ENCODE measurements at regions not wholly inside any gene's neighbourhood (a gene's known extent, or its start where the extent isn't known, plus 50 kb on each side); places are given as distances from the start of the nearest gene placed in this dataset.

DNA sequence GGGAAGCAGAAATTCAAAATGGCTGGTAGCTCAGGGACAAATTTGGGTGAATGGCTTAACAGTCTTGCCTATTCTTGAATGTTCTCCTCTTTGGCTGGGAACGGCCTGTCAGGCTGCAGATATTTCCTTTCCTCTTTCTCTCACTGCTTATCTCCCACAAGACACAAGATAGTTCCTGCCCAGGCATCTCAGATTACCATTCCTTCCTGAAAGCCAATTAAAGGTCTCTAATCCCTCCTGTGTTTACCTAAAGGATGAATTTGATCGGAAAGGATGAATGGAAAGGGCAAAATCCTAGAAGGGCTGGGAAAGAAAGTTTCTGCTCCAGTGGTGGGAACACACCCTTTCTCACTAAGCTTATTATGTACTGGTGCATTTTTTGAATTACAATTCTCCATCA is 95.9 kb upstream of the JAG1 start:
- TF ChIP-seq, protein P1, sequence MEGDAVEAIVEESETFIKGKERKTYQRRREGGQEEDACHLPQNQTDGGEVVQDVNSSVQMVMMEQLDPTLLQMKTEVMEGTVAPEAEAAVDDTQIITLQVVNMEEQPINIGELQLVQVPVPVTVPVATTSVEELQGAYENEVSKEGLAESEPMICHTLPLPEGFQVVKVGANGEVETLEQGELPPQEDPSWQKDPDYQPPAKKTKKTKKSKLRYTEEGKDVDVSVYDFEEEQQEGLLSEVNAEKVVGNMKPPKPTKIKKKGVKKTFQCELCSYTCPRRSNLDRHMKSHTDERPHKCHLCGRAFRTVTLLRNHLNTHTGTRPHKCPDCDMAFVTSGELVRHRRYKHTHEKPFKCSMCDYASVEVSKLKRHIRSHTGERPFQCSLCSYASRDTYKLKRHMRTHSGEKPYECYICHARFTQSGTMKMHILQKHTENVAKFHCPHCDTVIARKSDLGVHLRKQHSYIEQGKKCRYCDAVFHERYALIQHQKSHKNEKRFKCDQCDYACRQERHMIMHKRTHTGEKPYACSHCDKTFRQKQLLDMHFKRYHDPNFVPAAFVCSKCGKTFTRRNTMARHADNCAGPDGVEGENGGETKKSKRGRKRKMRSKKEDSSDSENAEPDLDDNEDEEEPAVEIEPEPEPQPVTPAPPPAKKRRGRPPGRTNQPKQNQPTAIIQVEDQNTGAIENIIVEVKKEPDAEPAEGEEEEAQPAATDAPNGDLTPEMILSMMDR (conservative IDR thresholded peaks at IDR 0.05; ENCODE audit: low read depth, low read length), result no peak
- DNase-seq (ENCODE audit: low read depth), result peak; percentile 57
- no peak overlapping the region for H3K4me3 ChIP-seq (ENCODE audit: low read length)

DNA sequence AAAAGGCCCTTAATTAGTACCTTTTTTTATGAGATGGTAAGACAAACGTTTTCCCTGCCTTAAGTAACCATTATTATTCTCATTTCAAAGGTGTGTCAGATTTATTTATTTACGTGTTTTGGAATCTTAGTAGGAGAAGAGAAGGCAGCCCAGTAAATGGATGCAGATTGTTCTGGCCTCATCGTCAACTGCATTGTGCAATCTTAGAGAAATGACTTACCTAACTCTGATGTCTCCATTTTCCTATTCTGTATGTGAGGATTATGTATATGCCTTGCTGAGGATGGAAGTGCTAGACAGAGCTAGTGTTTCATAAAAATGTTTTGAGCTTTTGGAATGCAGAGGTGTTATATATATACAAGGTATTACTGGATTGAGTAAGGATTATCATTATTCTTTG is 97.0 kb upstream of the JAG1 start:
- no peak for DNase-seq (ENCODE audit: low read depth)
- H3K4me3 ChIP-seq (ENCODE audit: low read length), result no peak overlapping the region
- TF ChIP-seq, protein P1 (conservative IDR thresholded peaks at IDR 0.05; ENCODE audit: low read depth, low read length), result no peak

DNA sequence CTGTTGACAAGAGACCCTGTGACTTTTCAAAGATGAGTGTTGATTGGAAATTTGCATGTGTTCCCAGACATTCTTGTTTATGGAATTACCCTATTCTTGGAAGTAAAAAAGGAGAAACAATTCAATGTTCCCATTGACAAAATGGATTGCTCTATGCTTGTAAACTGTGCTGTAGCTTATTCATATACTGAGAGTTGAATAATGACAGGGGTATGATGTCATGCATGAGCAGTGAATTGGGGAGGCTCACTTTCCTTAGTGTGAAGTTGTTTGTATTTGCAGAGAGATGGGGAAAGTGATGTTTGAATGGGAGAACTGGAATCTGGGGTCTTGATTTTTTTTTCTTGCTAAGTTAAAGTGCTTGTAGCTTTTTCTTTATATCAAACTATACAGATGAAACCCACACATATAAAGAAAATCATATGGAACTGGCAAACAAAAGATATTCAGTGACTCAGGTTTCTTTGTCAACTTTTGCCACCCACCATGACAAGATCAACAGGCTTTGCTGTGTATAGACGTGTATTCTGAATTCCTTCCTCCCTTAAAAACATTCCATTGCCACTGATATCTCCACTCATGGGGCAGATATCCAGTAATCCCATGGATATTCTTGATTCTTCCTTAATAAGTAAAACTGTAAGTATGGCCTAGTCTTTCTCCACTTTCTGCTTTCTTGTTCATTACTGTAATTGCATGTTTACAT is 97.8 kb upstream of the JAG1 start:
- TF ChIP-seq, protein P1 (conservative IDR thresholded peaks at IDR 0.05; ENCODE audit: low read depth, low read length), result no peak
- no peak overlapping the region for H3K4me3 ChIP-seq (ENCODE audit: low read length)
- DNase-seq (ENCODE audit: low read depth), result no peak

DNA sequence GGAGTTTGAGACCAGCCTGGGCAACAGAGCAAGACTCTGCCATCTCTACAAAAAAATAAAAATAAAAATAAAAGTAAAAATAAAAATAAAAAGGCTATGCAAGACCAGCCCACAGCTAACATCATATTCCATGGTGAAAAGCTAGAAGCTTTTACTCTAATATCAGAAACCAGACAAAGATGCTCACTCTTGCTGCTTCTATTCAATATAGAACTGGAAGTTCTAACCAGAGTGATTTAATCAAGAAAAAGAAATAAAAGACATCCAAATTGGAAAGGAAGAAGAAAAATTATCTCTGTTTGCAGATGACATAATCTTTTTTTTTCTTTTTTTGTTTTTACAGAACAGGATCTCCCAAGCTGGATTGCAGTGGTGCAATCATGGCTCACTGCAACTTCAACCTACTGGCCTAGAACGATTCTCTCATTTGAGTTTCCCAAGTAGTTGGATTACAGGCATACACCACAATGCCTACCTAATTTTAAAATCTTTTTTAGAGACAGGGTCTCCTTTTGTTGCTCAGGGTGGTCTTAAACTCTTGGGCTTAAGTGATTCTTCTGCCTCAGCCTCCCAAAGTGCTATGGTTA is 100.7 kb upstream of the JAG1 start:
- TF ChIP-seq, protein P1 (conservative IDR thresholded peaks at IDR 0.05; ENCODE audit: low read depth, low read length), result no peak
- no peak for DNase-seq (ENCODE audit: low read depth)
- H3K4me3 ChIP-seq (ENCODE audit: low read length), result no peak overlapping the region

DNA sequence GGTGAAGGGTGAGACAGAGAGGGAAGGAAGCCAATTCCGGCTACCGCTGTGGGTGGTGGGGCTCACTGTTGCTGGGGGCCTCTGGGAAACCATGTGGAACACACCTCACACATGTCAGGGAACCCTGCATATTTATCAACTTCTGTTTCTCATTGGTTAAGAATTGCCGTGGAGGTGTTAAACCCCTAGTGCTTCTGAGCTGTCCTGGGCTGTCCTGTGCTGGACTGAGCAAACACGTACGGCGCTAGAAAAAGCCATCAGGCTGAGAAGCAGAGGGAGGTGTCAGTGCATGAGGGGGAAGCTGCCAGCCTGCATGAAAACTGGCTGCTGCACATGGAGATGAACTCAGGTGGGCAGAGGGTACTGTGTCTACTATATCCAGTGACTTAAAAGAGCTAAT is 103.9 kb upstream of the JAG1 start:
- DNase-seq (ENCODE audit: low read depth), result no peak
- no peak overlapping the region for H3K4me3 ChIP-seq (ENCODE audit: low read length)
- TF ChIP-seq, protein P1 (conservative IDR thresholded peaks at IDR 0.05; ENCODE audit: low read depth, low read length), result no peak

DNA sequence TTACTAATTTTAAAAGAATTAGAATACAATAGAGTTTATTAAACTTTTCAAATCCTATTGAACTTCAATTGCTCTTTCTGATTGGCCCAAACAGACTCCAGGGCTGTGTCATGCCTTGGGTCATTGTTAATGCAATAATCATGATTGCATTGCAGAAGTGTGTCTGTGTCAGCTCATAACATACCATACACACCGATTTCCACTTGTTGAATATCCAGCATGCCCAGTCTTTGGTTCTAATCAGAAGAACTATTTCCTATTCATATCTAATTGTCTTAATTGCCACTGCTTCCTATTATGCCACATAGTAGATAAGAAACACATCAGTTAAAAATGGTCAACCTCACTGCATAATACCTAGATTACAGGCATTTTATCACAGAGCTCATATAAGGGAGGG is 106.1 kb upstream of the JAG1 start:
- no peak for DNase-seq (ENCODE audit: low read depth)
- TF ChIP-seq, protein P1 (conservative IDR thresholded peaks at IDR 0.05; ENCODE audit: low read depth, low read length), result no peak
- no peak overlapping the region for H3K4me3 ChIP-seq (ENCODE audit: low read length)

DNA sequence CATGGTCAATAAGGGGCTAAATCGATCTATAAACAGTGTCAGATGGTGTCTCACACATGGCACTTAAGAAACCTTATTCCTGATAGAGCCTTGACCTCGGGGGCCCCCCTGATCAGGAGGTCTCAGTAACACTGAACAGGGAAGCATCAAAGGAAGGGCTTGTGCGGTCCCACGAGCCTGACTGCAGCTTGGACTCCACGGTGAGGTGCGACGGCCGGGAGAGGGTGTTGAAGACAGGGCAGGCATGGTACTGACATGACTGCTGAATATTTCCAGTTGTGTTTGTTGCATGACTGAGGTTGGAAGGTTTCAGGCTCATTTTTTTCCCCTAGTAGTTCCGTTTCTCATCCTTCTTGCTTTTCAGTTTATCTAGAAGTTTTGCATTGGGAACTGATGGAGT is 107.1 kb upstream of the JAG1 start:
- DNase-seq (ENCODE audit: low read depth), result no peak
- TF ChIP-seq, protein P1 (conservative IDR thresholded peaks at IDR 0.05; ENCODE audit: low read depth, low read length), result no peak
- H3K4me3 ChIP-seq (ENCODE audit: low read length), result no peak overlapping the region
